Neural cell (in vitro differentiated cells): ENCODE measurements at regions not wholly inside any gene's neighbourhood (a gene's known extent, or its start where the extent isn't known, plus 50 kb on each side); places are given as distances from the start of the nearest gene placed in this dataset.

Experiments
- H2AFZ ChIP-seq: fragments of 200-600, 300-800 bp; sonication (generic), shearing (Covaris generic); 2 replicates; pipeline ENCODE4 v1.6.0; 2014; ENCODE audit warnings: low read depth, mild to moderate bottlenecking, antibody characterized with exemption, low read length, moderate library complexity
- H3F3A ChIP-seq: fragments of 200-600 bp; shearing (Covaris generic); 2 replicates; pipeline ENCODE4 v1.6.1; 2016; ENCODE audit warnings: mild to moderate bottlenecking, moderate library complexity, mixed read lengths, antibody characterized with exemption, low read length; ENCODE audit not compliant: insufficient read depth, poor library complexity, severe bottlenecking
- H3K27ac ChIP-seq: fragments of 200-600, 300-800 bp; sonication (generic), shearing (Covaris generic); 2 replicates; pipeline ENCODE4 v1.5.1; 2014; ENCODE audit warnings: mild to moderate bottlenecking, low read length, moderate library complexity
- H3K27me3 ChIP-seq: fragments of 300-800, 200-600 bp; sonication (generic), shearing (Covaris generic); 2 replicates; pipeline ENCODE4 v1.6.0; 2014; ENCODE audit warnings: mild to moderate bottlenecking, low read depth, low read length, moderate library complexity; ENCODE audit not compliant: insufficient read depth
- H3K36me3 ChIP-seq: fragments of 300-800, 200-600 bp; sonication (generic), shearing (Covaris generic); 2 replicates; pipeline ENCODE4 v1.5.1; 2014; ENCODE audit warnings: mild to moderate bottlenecking, antibody characterized with exemption, low read length, moderate library complexity; ENCODE audit not compliant: insufficient read depth
- H3K4me2 ChIP-seq: fragments of 300-800, 200-600 bp; sonication (generic), shearing (Covaris generic); 2 replicates; pipeline ENCODE4 v1.6.0; 2014; ENCODE audit warnings: mild to moderate bottlenecking, low read length
- H3K4me3 ChIP-seq: fragments of 300-800, 200-600 bp; sonication (generic), shearing (Covaris generic); 2 replicates; pipeline ENCODE4 v1.5.1; 2014; ENCODE audit warnings: mild to moderate bottlenecking, low read length, moderate library complexity
- H3K79me2 ChIP-seq: fragments of 200-600 bp; shearing (Covaris generic); replicated peaks from 2 replicates; pipeline ENCODE4 v1.6.0; 2014; ENCODE audit warnings: mild to moderate bottlenecking, low read length, moderate library complexity; ENCODE audit not compliant: insufficient read depth
- H3K9ac ChIP-seq: fragments of 300-800, 200-600 bp; sonication (generic), shearing (Covaris generic); 2 replicates; pipeline ENCODE4 v1.6.1; 2016; ENCODE audit warnings: mild to moderate bottlenecking, low read length, mixed read lengths
- H3K9me2 ChIP-seq: fragments of 200-600 bp; shearing (Covaris generic); 2 replicates; pipeline ENCODE4 v1.6.1; 2016; ENCODE audit warnings: mild to moderate bottlenecking, low read length, mixed read lengths; ENCODE audit not compliant: insufficient read depth
- H3K9me3 ChIP-seq: fragments of 200-600, 300-800 bp; sonication (generic), shearing (Covaris generic); 2 replicates; pipeline ENCODE4 v1.6.1; 2016; ENCODE audit warnings: mild to moderate bottlenecking, mixed run types, low read length, moderate library complexity, mixed read lengths
- H4K20me1 ChIP-seq: fragments of 200-600 bp; shearing (Covaris generic); 2 replicates; pipeline ENCODE4 v1.6.1; 2016; ENCODE audit warnings: mild to moderate bottlenecking, mixed run types; ENCODE audit not compliant: insufficient read depth
- CTCF ChIP-seq: fragments of 450-650 bp; IDR thresholded peaks from 2 replicates; pipeline ENCODE4 v1.5.1; 2014; ENCODE audit warnings: antibody characterized with exemption, mild to moderate bottlenecking, moderate library complexity; ENCODE audit not compliant: poor library complexity, severe bottlenecking
- EP300 ChIP-seq: fragments of 450-650 bp; conservative IDR thresholded peaks from 2 replicates; pipeline ENCODE4 v1.6.1; 2014; ENCODE audit warnings: antibody characterized with exemption, mild to moderate bottlenecking, moderate library complexity; ENCODE audit not compliant: poor library complexity, severe bottlenecking
- EZH2 ChIP-seq: fragments of 200-600, 300-800 bp; shearing (Covaris generic), sonication (generic); IDR thresholded peaks from 2 replicates; pipeline ENCODE4 v1.6.1; 2014; ENCODE audit warnings: antibody characterized with exemption, low read length, borderline replicate concordance, mild to moderate bottlenecking; ENCODE audit not compliant: insufficient read depth, poor library complexity, severe bottlenecking
- MXI1 ChIP-seq: fragments of 450-650 bp; conservative IDR thresholded peaks from 2 replicates; pipeline ENCODE4 v1.6.1; 2014; ENCODE audit warnings: antibody characterized with exemption, mild to moderate bottlenecking; ENCODE audit not compliant: poor library complexity, severe bottlenecking
- POLR2AphosphoS5 ChIP-seq: IDR thresholded peaks from 2 replicates; pipeline ENCODE4 v1.6.1; 2012
- RAD21 ChIP-seq: fragments of 450-650 bp; conservative IDR thresholded peaks from 2 replicates; pipeline ENCODE4 v1.6.1; 2014; ENCODE audit warnings: antibody characterized with exemption, mild to moderate bottlenecking, moderate library complexity
- REST ChIP-seq: IDR thresholded peaks from 2 replicates; pipeline ENCODE4 v1.6.1; 2012; ENCODE audit warnings: borderline replicate concordance
- SMC3 ChIP-seq: fragments of 450-650 bp; conservative IDR thresholded peaks from 2 replicates; pipeline ENCODE4 v1.6.1; 2014; ENCODE audit warnings: antibody characterized with exemption, mild to moderate bottlenecking, moderate library complexity; ENCODE audit not compliant: poor library complexity
- TAF1 ChIP-seq: IDR thresholded peaks from 2 replicates; pipeline ENCODE4 v1.6.1; 2012; ENCODE audit warnings: low read depth

- Histone ChIP-seq H4K20me1 (no peaks in the 10 kb centered on the region), H2AFZ (no peak overlapping the region), H3K79me2 (no peaks in the 10 kb centered on the region), H3K9me2 (no peaks in the 10 kb centered on the region), H3K36me3 (no peaks in the 10 kb centered on the region), H3K9me3 (no peaks in the 10 kb centered on the region), H3K4me3 (no peak overlapping the region), H3K4me2 (no peak overlapping the region), H3F3A (no peaks in the 10 kb centered on the region), H3K27ac (no peak overlapping the region), H3K9ac (no peak overlapping the region), H3K27me3 (no peaks in the 10 kb centered on the region)
- TF ChIP-seq EP300 (no peak), RAD21 (no peak), CTCF (no peak), TAF1 (no peak), MXI1 (no peak), POLR2AphosphoS5 (no peak), SMC3 (no peak), REST (no peak), EZH2 (no peak)
Measured at GRCh38 chr13:91269237-91269636, 78.2 kb upstream of the MIR17HG start.

- H4K20me1 ChIP-seq = no peaks in the 10 kb centered on the region
- no peaks in the 10 kb centered on the region for H3K9me3 ChIP-seq
- no peak overlapping the region for H3K9ac ChIP-seq
- no peak overlapping the region for H3K4me2 ChIP-seq
- H3K27ac ChIP-seq = no peak overlapping the region
- H3F3A ChIP-seq = no peaks in the 10 kb centered on the region
- H3K9me2 ChIP-seq = no peaks in the 10 kb centered on the region
- TF ChIP-seq CTCF (no peak), MXI1 (no peak), EZH2 (no peak), REST (no peak), POLR2AphosphoS5 (no peak), EP300 (no peak), SMC3 (no peak), RAD21 (no peak), TAF1 (no peak)
- H3K4me3 ChIP-seq = no peak overlapping the region
- no peak overlapping the region for H2AFZ ChIP-seq
- no peaks in the 10 kb centered on the region for H3K36me3 ChIP-seq
- H3K27me3 ChIP-seq = no peaks in the 10 kb centered on the region
- no peaks in the 10 kb centered on the region for H3K79me2 ChIP-seq
Measured at GRCh38 chr13:91270031-91270430, 77.5 kb upstream of the MIR17HG start.
